ENCODE measurements at regions not wholly inside any gene's neighbourhood (a gene's known extent, or its start where the extent isn't known, plus 50 kb on each side); places are given as distances from the start of the nearest gene placed in this dataset.

DNA sequence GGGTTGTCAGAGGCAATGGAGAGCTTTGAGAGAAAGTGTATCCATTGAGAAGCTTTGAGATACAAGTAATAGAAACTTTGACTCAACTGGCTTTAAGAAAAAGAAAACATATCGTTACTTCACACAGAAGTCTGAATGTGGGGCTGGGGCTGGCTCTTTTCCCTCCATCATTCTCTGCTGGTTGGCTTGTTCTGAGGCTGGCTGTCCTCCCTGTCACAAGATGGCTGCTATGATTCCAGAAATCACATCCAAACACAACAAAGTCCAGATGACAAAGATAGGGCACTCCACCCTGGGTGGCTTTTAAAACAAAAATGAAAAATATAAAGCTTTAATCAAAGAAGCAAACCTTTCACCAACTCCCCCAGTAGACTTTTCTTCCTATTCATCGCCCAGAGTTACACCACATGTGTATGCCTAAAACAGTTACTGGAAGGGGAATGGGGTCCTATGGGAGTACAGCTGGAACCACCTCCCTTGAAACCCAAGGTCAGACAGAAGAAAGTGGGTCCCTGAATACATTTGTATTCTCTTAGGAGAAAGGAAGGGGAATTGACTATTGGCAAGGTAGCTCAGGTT lies 284.3 kb downstream of the GAS1 start:
- no peaks in the 10 kb centered on the region; the same call in 1 of the 2 replicates for H3K9me1 ChIP-seq (ENCODE audit: insufficient read depth, low read length)
- ChIA-PET CTCF (no interaction called here), POLR2A (ENCODE audit: unreplicated experiment) (no interaction called here)
- BruUV-seq (replicated peaks) = no TSS peak
- H3K9ac ChIP-seq (ENCODE audit: low read depth, low read length) = no peak overlapping the region
- H2BK15ac ChIP-seq (ENCODE audit: low read depth, low read length) = no peak overlapping the region
- WGBS, 2 experiments (ENCODE audit: extremely low coverage in 2 of 2, insufficient read length in 1 of 2) = no CpG with 5 or more reads among the region's 2 CpGs
- no peak overlapping the region for H3K4ac ChIP-seq (ENCODE audit: low read depth, low read length)
- H3K18ac ChIP-seq (ENCODE audit: low read depth, low read length) = no peak overlapping the region
- DNase-seq (no peak), ATAC-seq (ENCODE audit: low read depth) (no peak)
- H3K36me3 ChIP-seq (ENCODE audit: control insufficient read depth, insufficient read depth, low read length) = no peaks in the 10 kb centered on the region
- H3K4me1 ChIP-seq (ENCODE audit: control insufficient read depth, insufficient read depth, low read length) = peaks cover 4% of the 10 kb centered on the region
- no peaks in the 10 kb centered on the region for H3K79me1 ChIP-seq (ENCODE audit: low read depth in 1 of 2, low read length in 2 of 2)
- H3K56ac ChIP-seq (ENCODE audit: extremely low read depth, insufficient read depth, low read length) = no peak overlapping the region
- TF ChIP-seq MXI1 (IDR thresholded peaks at IDR 0.05; ENCODE audit: borderline replicate concordance, low read depth, low read length) = no peak
- TF ChIP-seq NFE2L2 (IDR thresholded peaks at IDR 0.05; ENCODE audit: low read depth, low read length) = no peak
- TF ChIP-seq, protein P1, sequence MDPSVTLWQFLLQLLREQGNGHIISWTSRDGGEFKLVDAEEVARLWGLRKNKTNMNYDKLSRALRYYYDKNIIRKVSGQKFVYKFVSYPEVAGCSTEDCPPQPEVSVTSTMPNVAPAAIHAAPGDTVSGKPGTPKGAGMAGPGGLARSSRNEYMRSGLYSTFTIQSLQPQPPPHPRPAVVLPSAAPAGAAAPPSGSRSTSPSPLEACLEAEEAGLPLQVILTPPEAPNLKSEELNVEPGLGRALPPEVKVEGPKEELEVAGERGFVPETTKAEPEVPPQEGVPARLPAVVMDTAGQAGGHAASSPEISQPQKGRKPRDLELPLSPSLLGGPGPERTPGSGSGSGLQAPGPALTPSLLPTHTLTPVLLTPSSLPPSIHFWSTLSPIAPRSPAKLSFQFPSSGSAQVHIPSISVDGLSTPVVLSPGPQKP (IDR thresholded peaks at IDR 0.05; ENCODE audit: borderline replicate concordance, low read depth, low read length) = no peak
- no peak for TF ChIP-seq POLR2A (IDR thresholded peaks at IDR 0.05; ENCODE audit: low read depth, low read length)
- H3K23ac ChIP-seq (ENCODE audit: low read depth, low read length) = no peak overlapping the region
- H4K5ac ChIP-seq (ENCODE audit: low read depth, low read length) = no peak overlapping the region
- H4K91ac ChIP-seq (ENCODE audit: insufficient read depth, low read depth, low read length) = no peak overlapping the region
- no peak overlapping the region for H2AK9ac ChIP-seq (replicated peaks; ENCODE audit: low read depth, low read length, poor library complexity)
- H2BK120ac ChIP-seq (ENCODE audit: low read depth, low read length) = no peak overlapping the region
- H3K14ac ChIP-seq (replicated peaks; ENCODE audit: low read depth, low read length) = no peak overlapping the region
- H4K20me1 ChIP-seq (ENCODE audit: insufficient read depth, low read length) = no peaks in the 10 kb centered on the region
- in situ Hi-C loops (cut with MboI; ENCODE audit: low sequenced_read_pairs) = no loop called here
- H2AK5ac ChIP-seq (ENCODE audit: low read depth, low read length) = no peak overlapping the region
- no peak overlapping the region for H4K8ac ChIP-seq (ENCODE audit: low read depth in 2 of 2, low read length in 2 of 2)
- H2BK20ac ChIP-seq (ENCODE audit: low read depth, low read length) = no peak overlapping the region
- H3K27me3 ChIP-seq (ENCODE audit: control insufficient read depth, insufficient read depth, low read length) = no peaks in the 10 kb centered on the region
- no peak overlapping the region for H2AFZ ChIP-seq (replicated peaks; ENCODE audit: low read length, poor library complexity)
- dilution Hi-C loops (cut with HindIII; ENCODE audit: low sequenced_read_pairs, unreplicated experiment) = no loop called here
- intact Hi-C loops (cut with micrococcal nuclease) = no loop called here
- H3K4me2 ChIP-seq (ENCODE audit: low read depth, low read length) = no peak overlapping the region
- H3K4me3 ChIP-seq (ENCODE audit: insufficient read depth, low read depth, low read length) = no peak overlapping the region
- H2BK5ac ChIP-seq (ENCODE audit: low read depth, low read length, poor library complexity, severe bottlenecking) = no peak overlapping the region
- H3K9me3 ChIP-seq (ENCODE audit: control insufficient read depth, insufficient read depth, low read length) = no peaks in the 10 kb centered on the region
- no peak overlapping the region for H3K27ac ChIP-seq (ENCODE audit: insufficient read depth, low read length)
